Activated CD8-positive, alpha-beta T cell treated with anti-CD3 and anti-CD28 coated beads, Interleukin-2, amount 10 ng/mL, durations not matched to agents 7 days and 5 days (primary cell): ENCODE measurements at regions not wholly inside any gene's neighbourhood (a gene's known extent, or its start where the extent isn't known, plus 50 kb on each side); places are given as distances from the start of the nearest gene placed in this dataset.

Experiments used
- ATAC-seq: fragments of 150-1000 bp; cut with Tn5 transposase; one replicate; pipeline ENCODE4 v1.10.0; 2021; ENCODE audit warnings: moderate library complexity
- CTCF ChIA-PET: fragments of 350-600 bp; sonication (Branson Sonifier 250); formaldehyde crosslinking; loops from one replicate; lab custom pipeline; 2021; ENCODE audit warnings: antibody characterized with exemption; lab: Charles Lee
- POLR2A ChIA-PET: fragments of 350-600 bp; sonication (Branson Sonifier 250); formaldehyde crosslinking; loops from one replicate; lab custom pipeline; 2021; ENCODE audit warnings: antibody characterized with exemption; lab: Charles Lee
- DNase-seq: peaks from one replicate; pipeline ENCODE4 v3.0.0-alpha.2; 2020
- H3K27ac Mint-ChIP-seq: one replicate; pipeline ENCODE4 v1.8.0; 2021; ENCODE audit warnings: mild to moderate bottlenecking, mixed read lengths
- H3K27me3 Mint-ChIP-seq: one replicate; pipeline ENCODE4 v1.8.0; 2021; ENCODE audit warnings: low read depth, mixed read lengths
- H3K36me3 Mint-ChIP-seq: one replicate; pipeline ENCODE4 v1.8.0; 2021; ENCODE audit warnings: low read depth, mixed read lengths
- H3K4me1 Mint-ChIP-seq: one replicate; pipeline ENCODE4 v1.8.0; 2021; ENCODE audit warnings: low read depth, mixed read lengths
- H3K4me3 Mint-ChIP-seq: one replicate; pipeline ENCODE4 v1.8.0; 2021; ENCODE audit warnings: mild to moderate bottlenecking, mixed read lengths
- H3K9me3 Mint-ChIP-seq: one replicate; pipeline ENCODE4 v1.8.0; 2022; ENCODE audit warnings: mixed read lengths; ENCODE audit not compliant: insufficient read depth

DNA sequence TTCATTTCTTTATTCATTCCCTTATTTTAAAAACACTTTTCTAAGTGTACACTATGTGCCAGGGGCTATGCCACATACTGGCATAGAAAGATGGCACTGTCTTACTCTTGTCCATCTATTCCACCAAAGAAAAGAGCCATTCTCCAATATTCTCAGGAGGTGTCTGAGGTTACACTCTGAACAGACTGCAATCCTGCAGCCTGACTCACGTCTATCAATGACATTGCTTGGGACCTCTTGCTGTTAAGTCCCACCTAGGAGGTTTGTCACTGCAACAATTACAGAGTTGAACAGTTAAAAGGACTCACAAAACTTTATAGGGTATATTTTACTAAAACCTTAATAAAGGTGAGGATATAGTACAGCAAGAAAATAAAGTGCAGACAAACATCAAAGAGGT, 512.9 kb upstream of the HTR2A start:
- Mint-ChIP-seq H3K9me3 (no peaks in the 10 kb centered on the region), H3K4me1 (no peaks in the 10 kb centered on the region), H3K27me3 (no peaks in the 10 kb centered on the region), H3K27ac (no peak overlapping the region), H3K36me3 (no peaks in the 10 kb centered on the region), H3K4me3 (no peak overlapping the region)
- CTCF ChIA-PET: no interaction called here
- ATAC-seq: no peak
- no peak for DNase-seq
- POLR2A ChIA-PET: no interaction called here

DNA sequence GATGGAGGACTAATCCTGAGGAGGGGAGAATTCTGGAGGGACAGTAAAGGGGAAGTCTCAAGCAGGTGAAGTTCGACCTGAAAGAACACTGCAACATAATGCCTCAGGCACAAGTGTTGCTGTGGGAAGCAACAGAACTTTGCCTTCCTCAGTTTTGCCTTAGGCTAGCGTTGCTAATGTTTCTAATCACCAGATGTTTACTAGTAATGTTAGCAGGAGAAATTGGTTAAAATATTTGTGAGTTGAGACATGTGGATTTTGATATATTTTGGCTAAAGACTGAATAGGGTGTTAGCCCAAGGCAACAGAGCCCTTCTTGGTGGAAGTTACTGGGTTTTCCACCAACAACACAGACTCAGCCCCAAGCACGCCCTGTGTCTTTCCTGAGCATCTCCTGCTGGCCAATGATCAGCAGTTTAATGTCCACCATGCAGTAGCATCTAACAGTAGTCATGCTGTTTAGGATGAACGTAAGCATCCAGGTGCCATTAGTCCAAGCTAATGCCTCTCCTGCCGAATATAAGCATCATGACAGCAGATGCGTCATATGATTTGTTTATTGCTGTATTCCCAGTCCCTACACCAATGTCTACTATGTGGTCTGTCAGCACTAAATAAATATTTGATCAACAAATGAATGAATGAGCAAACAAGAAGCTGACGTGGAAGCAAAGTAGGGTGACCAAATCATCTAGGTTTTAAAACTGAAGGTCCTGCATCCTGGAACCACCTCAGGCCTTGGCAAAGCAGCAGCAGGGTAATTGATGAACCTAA, 511.9 kb upstream of the HTR2A start:
- H3K27ac Mint-ChIP-seq: no peak overlapping the region
- no peak overlapping the region for H3K4me3 Mint-ChIP-seq
- no peaks in the 10 kb centered on the region for H3K4me1 Mint-ChIP-seq
- H3K27me3 Mint-ChIP-seq: no peaks in the 10 kb centered on the region
- DNase-seq (no peak), ATAC-seq (no peak)
- CTCF ChIA-PET: no interaction called here
- POLR2A ChIA-PET: no interaction called here
- no peaks in the 10 kb centered on the region for H3K36me3 Mint-ChIP-seq
- no peaks in the 10 kb centered on the region for H3K9me3 Mint-ChIP-seq

DNA sequence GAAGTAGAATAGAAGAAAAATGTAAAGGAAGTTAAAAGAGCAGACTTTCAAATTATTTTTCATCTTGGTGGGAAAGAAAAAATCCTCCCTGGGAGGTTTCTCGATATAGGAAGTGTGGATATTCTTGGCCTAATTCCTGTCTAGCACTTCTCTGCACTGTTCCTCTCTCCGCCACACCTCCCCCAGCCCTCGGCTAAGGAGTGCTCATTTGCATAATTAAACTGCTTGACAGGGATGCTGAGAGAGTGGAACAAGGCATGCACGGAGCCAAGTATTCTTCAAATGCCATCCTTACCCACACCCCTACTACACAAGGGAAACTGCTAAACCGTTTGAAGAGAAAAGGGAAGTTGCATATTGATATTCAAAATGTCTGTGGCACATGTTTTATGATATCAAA, 511.0 kb upstream of the HTR2A start:
- Mint-ChIP-seq H3K4me1 (no peaks in the 10 kb centered on the region), H3K4me3 (no peak overlapping the region), H3K27ac (no peak overlapping the region), H3K36me3 (no peaks in the 10 kb centered on the region), H3K27me3 (no peaks in the 10 kb centered on the region), H3K9me3 (no peaks in the 10 kb centered on the region)
- DNase-seq (no peak), ATAC-seq (no peak)
- ChIA-PET POLR2A (no interaction called here), CTCF (no interaction called here)

DNA sequence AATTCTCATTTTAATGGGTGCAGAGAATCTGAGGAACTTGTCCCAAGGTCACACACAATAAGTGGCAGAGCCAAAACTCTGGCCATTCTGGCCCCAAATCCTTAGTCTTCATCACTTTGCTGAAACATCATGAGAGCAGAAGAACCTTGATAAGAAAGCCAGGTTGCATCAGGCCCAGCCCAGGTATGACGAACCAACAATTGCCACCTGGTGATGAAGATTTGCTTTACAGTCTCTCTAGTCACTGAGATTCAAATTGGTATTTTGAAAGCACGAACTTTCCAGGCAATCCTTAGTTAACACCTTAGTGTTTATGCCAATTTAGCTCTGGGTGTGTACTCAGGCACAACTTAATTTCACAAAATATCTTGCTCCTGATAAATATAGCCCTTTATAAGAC, 502.7 kb upstream of the HTR2A start:
- Mint-ChIP-seq H3K4me1 (no peaks in the 10 kb centered on the region), H3K27me3 (no peaks in the 10 kb centered on the region), H3K4me3 (no peak overlapping the region), H3K27ac (no peak overlapping the region), H3K9me3 (no peaks in the 10 kb centered on the region), H3K36me3 (no peaks in the 10 kb centered on the region)
- CTCF ChIA-PET: no interaction called here
- no peak for ATAC-seq
- DNase-seq: no peak
- POLR2A ChIA-PET: no interaction called here

DNA sequence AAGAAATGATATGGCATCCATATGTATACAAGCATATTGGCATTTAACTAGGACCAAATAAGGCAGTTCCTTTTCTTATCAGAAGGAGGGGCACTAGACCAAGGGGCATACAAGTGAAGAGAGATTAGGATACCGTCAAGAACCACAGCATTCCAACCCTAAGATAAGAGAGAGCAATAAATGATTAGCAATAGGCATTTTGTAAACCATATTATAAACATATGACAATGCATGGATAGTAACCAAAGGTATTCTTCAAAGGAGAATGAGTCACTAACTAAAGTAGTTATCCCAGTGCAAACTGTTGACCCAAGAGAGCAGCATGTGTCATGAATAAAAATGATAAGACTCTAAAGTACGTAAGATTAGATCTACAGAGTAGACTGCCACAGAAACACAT, 500.9 kb upstream of the HTR2A start:
- DNase-seq (no peak), ATAC-seq (no peak)
- no peaks in the 10 kb centered on the region for H3K27me3 Mint-ChIP-seq
- CTCF ChIA-PET: no interaction called here
- no peak overlapping the region for H3K27ac Mint-ChIP-seq
- no peaks in the 10 kb centered on the region for H3K4me1 Mint-ChIP-seq
- no peak overlapping the region for H3K4me3 Mint-ChIP-seq
- no peaks in the 10 kb centered on the region for H3K36me3 Mint-ChIP-seq
- H3K9me3 Mint-ChIP-seq: no peaks in the 10 kb centered on the region
- POLR2A ChIA-PET: no interaction called here

DNA sequence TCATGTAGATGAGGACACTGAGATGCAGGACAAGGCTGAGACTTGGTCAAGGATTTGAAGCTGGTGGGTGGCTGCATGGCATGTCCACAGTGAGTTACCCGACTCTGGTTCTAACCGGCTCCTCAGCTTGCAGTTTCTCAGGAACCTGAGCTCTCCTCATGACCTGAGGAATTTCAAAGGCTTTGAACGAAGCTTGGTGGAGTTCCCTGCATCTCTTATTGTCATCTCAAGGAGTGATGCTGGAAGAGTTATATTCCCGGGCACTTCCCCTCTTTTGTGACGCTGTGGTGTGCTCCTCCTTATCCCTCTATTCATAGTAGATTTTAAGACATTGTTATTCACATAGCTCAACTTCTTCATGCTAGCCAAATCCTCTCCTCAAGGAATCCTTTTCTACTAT, 500.1 kb upstream of the HTR2A start:
- Mint-ChIP-seq H3K36me3 (no peaks in the 10 kb centered on the region), H3K4me1 (no peaks in the 10 kb centered on the region)
- CTCF ChIA-PET: no interaction called here

DNA sequence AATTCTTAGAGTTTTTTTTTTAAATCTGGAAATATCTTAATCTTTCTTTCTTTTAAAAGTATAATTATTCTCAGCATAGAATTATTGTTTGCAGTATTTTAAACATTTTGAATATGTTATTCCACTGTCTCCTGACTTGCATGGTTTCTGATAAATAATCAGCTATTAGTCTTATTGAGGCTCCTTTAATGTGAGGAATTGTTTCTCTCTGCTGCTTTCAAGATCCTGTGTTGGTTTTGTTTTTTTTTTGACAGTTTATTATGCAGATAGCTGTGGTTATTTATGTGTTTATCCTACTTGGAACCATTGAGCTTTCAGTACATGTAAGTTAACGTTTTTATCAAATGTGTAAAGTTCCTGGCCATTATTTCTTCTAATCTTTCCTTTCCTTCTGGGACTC, 477.9 kb upstream of the HTR2A start:
- Mint-ChIP-seq H3K27ac (no peak overlapping the region), H3K36me3 (no peaks in the 10 kb centered on the region), H3K4me3 (no peak overlapping the region), H3K9me3 (peaks cover 16% of the 10 kb centered on the region), H3K27me3 (no peaks in the 10 kb centered on the region), H3K4me1 (no peaks in the 10 kb centered on the region)
- DNase-seq (no peak), ATAC-seq (no peak)
- ChIA-PET CTCF (no interaction called here), POLR2A (no interaction called here)

More for the DNA sequence above, 500.1 kb upstream of the HTR2A start:
- no peak overlapping the region for H3K27ac Mint-ChIP-seq
- ATAC-seq (no peak), DNase-seq (no peak)
- no peak overlapping the region for H3K4me3 Mint-ChIP-seq
- POLR2A ChIA-PET: no interaction called here
- peaks cover 2% of the 10 kb centered on the region for H3K9me3 Mint-ChIP-seq
- H3K27me3 Mint-ChIP-seq: no peaks in the 10 kb centered on the region

DNA sequence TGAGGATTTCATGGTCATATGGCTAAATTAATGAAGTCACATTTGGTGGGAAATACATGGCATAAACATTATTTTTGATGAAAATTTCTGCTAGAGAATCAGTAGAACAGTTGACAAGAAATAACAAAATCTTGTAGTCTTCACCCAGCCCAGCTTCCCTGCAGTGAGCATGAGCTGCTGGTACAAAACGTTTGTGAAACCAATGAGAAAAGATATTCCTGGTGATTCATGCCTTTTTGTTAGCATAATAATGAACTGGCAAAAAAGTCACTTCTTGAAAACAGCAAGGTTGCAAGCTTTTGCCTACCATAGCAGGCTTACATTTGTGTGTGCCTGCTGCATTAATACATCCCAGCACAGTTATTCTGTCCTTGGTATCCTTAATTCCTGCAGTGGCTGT, 475.9 kb upstream of the HTR2A start:
- ATAC-seq (no peak), DNase-seq (no peak)
- Mint-ChIP-seq H3K27ac (no peak overlapping the region), H3K4me3 (no peak overlapping the region), H3K27me3 (no peaks in the 10 kb centered on the region), H3K9me3 (peaks cover 30% of the 10 kb centered on the region), H3K36me3 (no peaks in the 10 kb centered on the region), H3K4me1 (no peaks in the 10 kb centered on the region)
- ChIA-PET POLR2A (no interaction called here), CTCF (no interaction called here)

DNA sequence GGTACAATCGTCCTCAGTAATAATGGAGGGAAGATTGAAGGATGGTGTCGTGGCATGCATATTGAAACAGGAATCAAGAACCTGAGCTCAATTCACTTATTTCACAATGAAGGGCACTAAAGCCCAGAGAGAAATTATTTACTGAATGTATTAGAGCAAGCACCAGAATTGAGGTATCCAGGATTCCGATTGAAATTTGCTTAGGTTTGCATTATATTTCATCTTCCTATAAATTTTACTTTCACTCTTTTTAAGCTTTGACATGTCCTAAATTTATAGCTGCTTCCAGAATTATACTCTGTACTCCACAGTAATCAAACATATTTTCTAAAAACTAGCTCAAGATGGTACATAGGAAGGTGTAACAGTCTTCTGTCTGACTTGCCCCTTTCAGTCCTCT, 454.9 kb upstream of the HTR2A start:
- peaks cover 8% of the 10 kb centered on the region for H3K9me3 Mint-ChIP-seq
- H3K4me3 Mint-ChIP-seq: no peak overlapping the region
- CTCF ChIA-PET: no interaction called here
- H3K27ac Mint-ChIP-seq: no peak overlapping the region
- H3K27me3 Mint-ChIP-seq: no peaks in the 10 kb centered on the region
- no peaks in the 10 kb centered on the region for H3K36me3 Mint-ChIP-seq
- POLR2A ChIA-PET: no interaction called here
- no peak for ATAC-seq
- H3K4me1 Mint-ChIP-seq: no peaks in the 10 kb centered on the region
- DNase-seq: no peak

DNA sequence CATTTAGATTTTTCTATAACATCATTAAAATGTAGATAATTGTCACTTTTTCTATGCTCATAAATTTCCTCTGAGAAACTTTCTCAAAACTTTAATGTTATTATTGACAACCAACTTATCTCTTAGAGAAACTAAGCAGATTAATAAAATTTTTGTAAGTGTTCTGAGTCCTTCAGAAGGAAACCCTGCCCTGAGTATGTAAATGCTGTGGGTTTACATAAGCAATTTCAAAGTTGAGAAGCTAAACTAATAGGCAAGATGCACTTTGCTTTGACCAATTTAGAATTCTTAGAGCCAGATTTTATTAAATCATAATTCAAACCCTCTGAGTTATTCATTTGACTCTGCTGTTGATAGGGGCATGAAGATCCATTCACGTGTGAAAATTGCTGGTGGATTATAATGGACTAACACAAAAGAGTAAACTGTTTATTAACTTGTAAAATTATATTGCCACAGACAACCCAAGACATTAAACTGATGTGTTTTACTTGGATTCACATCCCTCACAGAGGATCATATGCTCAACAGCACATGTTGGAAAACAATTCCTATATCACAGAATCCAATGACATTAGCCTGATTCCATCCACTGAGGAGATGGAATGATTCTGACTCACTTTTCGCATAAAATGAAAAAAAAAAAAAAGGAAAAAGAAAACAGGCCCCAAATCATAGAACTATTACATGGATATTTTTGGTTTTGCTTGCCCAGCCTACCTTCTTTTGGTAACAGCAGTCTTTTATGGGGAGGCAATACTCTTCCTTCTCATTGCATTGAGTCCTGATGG, 453.7 kb upstream of the HTR2A start:
- H3K4me1 Mint-ChIP-seq: no peaks in the 10 kb centered on the region
- ChIA-PET POLR2A (no interaction called here), CTCF (no interaction called here)
- ATAC-seq (no peak), DNase-seq (no peak)
- no peaks in the 10 kb centered on the region for H3K27me3 Mint-ChIP-seq
- peaks cover 9% of the 10 kb centered on the region for H3K9me3 Mint-ChIP-seq
- H3K36me3 Mint-ChIP-seq: no peaks in the 10 kb centered on the region
- H3K4me3 Mint-ChIP-seq: no peak overlapping the region
- H3K27ac Mint-ChIP-seq: no peak overlapping the region

DNA sequence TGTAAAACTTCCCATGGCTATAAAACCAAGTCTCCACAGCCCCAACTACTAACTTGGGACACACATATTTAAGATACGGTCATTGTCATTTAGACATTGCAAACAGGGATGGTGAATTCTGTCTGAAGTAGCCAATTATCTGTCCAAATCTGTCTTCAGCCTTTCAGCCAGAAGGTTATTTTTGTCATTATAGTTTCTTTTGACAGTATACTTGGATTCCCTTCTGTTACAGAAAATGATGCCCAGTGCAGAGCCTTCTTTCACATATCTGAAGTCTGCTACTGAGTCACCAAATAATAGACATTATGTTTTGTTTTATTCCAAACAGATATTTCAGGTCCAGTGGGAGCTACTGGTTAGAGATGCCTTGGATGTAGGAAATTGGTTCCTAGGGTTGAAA, 452.4 kb upstream of the HTR2A start:
- Mint-ChIP-seq H3K27ac (no peak overlapping the region), H3K4me1 (no peaks in the 10 kb centered on the region), H3K9me3 (peaks cover 5% of the 10 kb centered on the region), H3K36me3 (no peaks in the 10 kb centered on the region), H3K27me3 (no peaks in the 10 kb centered on the region), H3K4me3 (no peak overlapping the region)
- ATAC-seq (no peak), DNase-seq (no peak)
- CTCF ChIA-PET: no interaction called here
- POLR2A ChIA-PET: no interaction called here

DNA sequence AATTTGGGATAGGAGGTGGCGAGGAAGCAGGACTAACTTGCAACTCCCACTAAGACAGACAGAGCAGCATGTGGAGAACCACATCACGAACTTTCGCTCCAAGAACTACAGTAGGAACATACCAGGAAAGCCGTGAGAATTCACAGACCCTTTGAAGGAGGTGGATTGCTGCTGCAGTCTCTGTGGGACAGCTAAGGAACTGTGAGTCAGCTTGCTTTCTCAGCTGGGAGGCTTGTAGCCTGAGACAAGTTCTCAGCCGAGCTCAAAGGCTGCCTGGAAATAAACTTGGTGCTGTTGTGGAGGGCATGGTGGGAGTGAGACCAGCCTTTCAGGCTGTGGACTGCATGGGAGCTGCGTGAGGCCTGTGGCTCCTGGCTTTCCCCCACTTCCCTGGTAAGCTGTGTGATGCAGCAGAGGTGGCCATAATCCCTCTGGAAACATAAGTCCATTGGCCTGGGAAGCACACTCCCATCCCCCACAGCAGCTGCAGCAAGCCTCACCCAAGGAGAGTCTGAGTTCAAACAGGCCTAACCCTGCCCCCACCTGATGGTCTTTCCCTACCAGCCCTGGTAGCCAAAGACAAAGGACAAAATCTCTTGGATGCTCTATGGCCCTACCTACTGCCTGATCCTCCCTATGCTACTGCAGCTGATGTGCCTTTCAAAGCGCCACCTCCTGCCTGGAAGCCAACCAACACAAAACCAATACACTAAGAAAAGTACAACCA, 441.1 kb upstream of the HTR2A start:
- no peak for ATAC-seq
- CTCF ChIA-PET: no interaction called here
- no peak overlapping the region for H3K4me3 Mint-ChIP-seq
- H3K9me3 Mint-ChIP-seq: peaks cover 9% of the 10 kb centered on the region
- no peaks in the 10 kb centered on the region for H3K36me3 Mint-ChIP-seq
- DNase-seq: no peak
- H3K27ac Mint-ChIP-seq: no peak overlapping the region
- H3K4me1 Mint-ChIP-seq: no peaks in the 10 kb centered on the region
- no peaks in the 10 kb centered on the region for H3K27me3 Mint-ChIP-seq
- POLR2A ChIA-PET: no interaction called here
